ENCODE measurements at regions not wholly inside any gene's neighbourhood (a gene's known extent, or its start where the extent isn't known, plus 50 kb on each side); places are given as distances from the start of the nearest gene placed in this dataset.

GRCh38 chr14:71343724-71344123 lies 436.5 kb downstream of the PCNX1 start:
- CTCF ChIA-PET, result interaction anchor here (1.0 to 1.3 kb wide), 2 partner anchors 18 to 22 kb away, joined by 3 to 4 read pairs; no protein-coding TSS in a partner anchor
- Histone ChIP-seq H3K36me3 (ENCODE audit: control insufficient read depth, insufficient read depth, low read length) (no peaks in the 10 kb centered on the region), H3K4me3 (ENCODE audit: low read depth, low read length) (no peak overlapping the region), H3K27me3 (ENCODE audit: control insufficient read depth, insufficient read depth, low read length) (no peaks in the 10 kb centered on the region)
- DNase-seq (ENCODE audit: low read depth), result no peak
- POLR2A ChIA-PET, result interaction anchor here (0.6 kb wide), 1 partner anchor 73 kb away, joined by 3 read pairs; no protein-coding TSS in a partner anchor
- no peak for TF ChIP-seq CTCF (IDR thresholded peaks at IDR 0.05; ENCODE audit: insufficient read depth, low read depth, low read length)

GRCh38 chr14:71344506-71344905 lies 437.2 kb downstream of the PCNX1 start:
- POLR2A ChIA-PET, result no interaction called here
- no peak for DNase-seq (ENCODE audit: low read depth)
- TF ChIP-seq CTCF (IDR thresholded peaks at IDR 0.05; ENCODE audit: insufficient read depth, low read depth, low read length), result no peak
- H3K27me3 ChIP-seq (ENCODE audit: control insufficient read depth, insufficient read depth, low read length), result no peaks in the 10 kb centered on the region
- H3K4me3 ChIP-seq (ENCODE audit: low read depth, low read length), result no peak overlapping the region
- H3K36me3 ChIP-seq (ENCODE audit: control insufficient read depth, insufficient read depth, low read length), result no peaks in the 10 kb centered on the region
- CTCF ChIA-PET, result interaction anchor here (1.0 kb wide), 1 partner anchor 17 kb away, joined by 3 read pairs; no protein-coding TSS in a partner anchor

GRCh38 chr14:71346685-71347084 lies 439.4 kb downstream of the PCNX1 start:
- POLR2A ChIA-PET, result no interaction called here
- Histone ChIP-seq H3K27me3 (ENCODE audit: control insufficient read depth, insufficient read depth, low read length) (no peaks in the 10 kb centered on the region), H3K36me3 (ENCODE audit: control insufficient read depth, insufficient read depth, low read length) (no peaks in the 10 kb centered on the region), H3K4me3 (ENCODE audit: low read depth, low read length) (no peak overlapping the region)
- CTCF ChIA-PET, result no interaction called here
- no peak for DNase-seq (ENCODE audit: low read depth)
- TF ChIP-seq CTCF (IDR thresholded peaks at IDR 0.05; ENCODE audit: insufficient read depth, low read depth, low read length), result no peak

GRCh38 chr14:71348394-71348793 lies 441.1 kb downstream of the PCNX1 start:
- ChIA-PET CTCF (no interaction called here), POLR2A (no interaction called here)
- no peak for DNase-seq (ENCODE audit: low read depth)
- H3K27me3 ChIP-seq (ENCODE audit: control insufficient read depth, insufficient read depth, low read length), result no peaks in the 10 kb centered on the region
- H3K4me3 ChIP-seq (ENCODE audit: low read depth, low read length), result no peak overlapping the region
- no peak for TF ChIP-seq CTCF (IDR thresholded peaks at IDR 0.05; ENCODE audit: insufficient read depth, low read depth, low read length)
- H3K36me3 ChIP-seq (ENCODE audit: control insufficient read depth, insufficient read depth, low read length), result no peaks in the 10 kb centered on the region

- CTCF ChIA-PET, result interaction anchor here (0.6 kb wide), 1 partner anchor 43 kb away, joined by 3 read pairs; no protein-coding TSS in a partner anchor
- no peak overlapping the region for H3K4me3 ChIP-seq (ENCODE audit: low read depth, low read length)
Measured at GRCh38 chr14:71348817-71349216, 441.6 kb downstream of the PCNX1 start.

More at GRCh38 chr14:71348817-71349216, 441.6 kb downstream of the PCNX1 start:
- Histone ChIP-seq H3K36me3 (ENCODE audit: control insufficient read depth, insufficient read depth, low read length) (no peaks in the 10 kb centered on the region), H3K27me3 (ENCODE audit: control insufficient read depth, insufficient read depth, low read length) (no peaks in the 10 kb centered on the region)
- POLR2A ChIA-PET, result no interaction called here
- no peak for DNase-seq (ENCODE audit: low read depth)
- no peak for TF ChIP-seq CTCF (IDR thresholded peaks at IDR 0.05; ENCODE audit: insufficient read depth, low read depth, low read length)

Measured in BJ (cell line).